Tibial nerve (tissue), 4 donors: ENCODE measurements at regions not wholly inside any gene's neighbourhood (a gene's known extent, or its start where the extent isn't known, plus 50 kb on each side); places are given as distances from the start of the nearest gene placed in this dataset.

ENCODE experiments used
- DNase-seq, 2 donors: peaks; one replicate each; pipeline ENCODE4 v3.0.0-alpha.2; 2019; ENCODE audit warnings: low spot score in 2 of 2
- H3K27ac ChIP-seq, 4 donors: fragments of 200-600 bp; sonication (generic) in 3 of 4; one replicate each; pipeline ENCODE4 v1.5.1; 2017 to 2019; ENCODE audit warnings: mild to moderate bottlenecking in 1 of 4
- H3K27me3 ChIP-seq, 2 donors: fragments of 200-600 bp; sonication (generic) in 1 of 2; one replicate each; pipeline versions ENCODE4 v1.5.1 to v1.6.0; 2017 to 2019
- H3K36me3 ChIP-seq, 3 donors: fragments of 200-600 bp; sonication (generic); one replicate each; pipeline ENCODE4 v1.5.1; 2018 to 2019
- H3K4me1 ChIP-seq, 4 donors: fragments of 200-600 bp; sonication (generic) in 3 of 4; one replicate each; pipeline ENCODE4 v1.5.1; 2017 to 2019
- H3K4me3 ChIP-seq, 4 donors: fragments of 200-600 bp; sonication (generic) in 3 of 4; one replicate each; pipeline ENCODE4 v1.5.1; 2017 to 2019; ENCODE audit warnings: mild to moderate bottlenecking in 1 of 4, moderate library complexity in 1 of 4
- H3K9me3 ChIP-seq, 4 donors: fragments of 200-600 bp; sonication (generic) in 3 of 4; one replicate each; pipeline ENCODE4 v1.5.1; 2017 to 2019
- CTCF ChIP-seq, 5 experiments: fragments of 200-600 bp in 3 of 5; fragments of 450-650 bp in 2 of 5; sonication (generic) in 3 of 5; IDR thresholded peaks; one replicate each; pipeline ENCODE4 v1.5.1; 2016 to 2019; ENCODE audit warnings: antibody characterized with exemption in 5 of 5, mild to moderate bottlenecking in 3 of 5, moderate library complexity in 2 of 5
- EP300 ChIP-seq, 2 donors: sonication (generic); formaldehyde crosslinking; IDR thresholded peaks; one replicate each; pipeline ENCODE4 v1.6.1; 2017; ENCODE audit warnings: antibody characterized with exemption in 2 of 2, mild to moderate bottlenecking in 1 of 2
- POLR2A ChIP-seq, 2 donors: fragments of 450-650 bp; IDR thresholded peaks; one replicate each; pipeline ENCODE4 v1.6.1; 2017; ENCODE audit warnings: antibody characterized with exemption in 2 of 2, mild to moderate bottlenecking in 2 of 2, moderate library complexity in 2 of 2
- WGBS, 2 donors: methylation state at CpG; one replicate each; pipeline ENCODE4 v1.1.5; 2018; 5-methylcytosine and 5-hydroxymethylcytosine counted together

GRCh38 chr6:40894962-40895799, 143.8 kb downstream of the UNC5CL start:
- H3K27me3 ChIP-seq = no peaks in the 10 kb centered on the region
- H3K9me3 ChIP-seq = no peaks in the 10 kb centered on the region
- TF ChIP-seq POLR2A (IDR thresholded peaks at IDR 0.05) = no peak
- TF ChIP-seq CTCF (IDR thresholded peaks at IDR 0.05) = peak in 3 of 5 experiments; percentile 10 to 38 (median 13)
- TF ChIP-seq EP300 (IDR thresholded peaks at IDR 0.05) = no peak
- no peak overlapping the region for H3K27ac ChIP-seq
- DNase-seq = peak in 1 of 2 donors; percentile 12
- WGBS, 2 donors = 39 to 40% methylated on average over 13 to 14 of the region's 14 CpGs
- no peaks in the 10 kb centered on the region for H3K36me3 ChIP-seq
- H3K4me1 ChIP-seq = peaks cover 0 to 15% (median 0%) of the 10 kb centered on the region in 4 donors
- no peak overlapping the region for H3K4me3 ChIP-seq

GRCh38 chr6:40893021-40893420, 146.0 kb downstream of the UNC5CL start:
- Histone ChIP-seq H3K36me3 (no peaks in the 10 kb centered on the region), H3K27me3 (no peaks in the 10 kb centered on the region), H3K9me3 (no peaks in the 10 kb centered on the region), H3K27ac (no peak overlapping the region), H3K4me3 (no peak overlapping the region), H3K4me1 (peaks cover 0 to 15% (median 0%) of the 10 kb centered on the region in 4 donors)
- no peak for DNase-seq
- WGBS, 2 donors = 87% methylated on average over 7 of the region's 7 CpGs
- TF ChIP-seq POLR2A (IDR thresholded peaks at IDR 0.05) (no peak), CTCF (IDR thresholded peaks at IDR 0.05) (no peak), EP300 (IDR thresholded peaks at IDR 0.05) (no peak)

GRCh38 chr6:40892223-40892622, 146.8 kb downstream of the UNC5CL start:
- H3K4me3 ChIP-seq = no peak overlapping the region
- H3K36me3 ChIP-seq = no peaks in the 10 kb centered on the region
- WGBS, 2 donors = 90 to 95% methylated on average over 8 of the region's 8 CpGs
- DNase-seq = no peak
- H3K27me3 ChIP-seq = no peaks in the 10 kb centered on the region
- H3K9me3 ChIP-seq = no peaks in the 10 kb centered on the region
- no peak overlapping the region for H3K27ac ChIP-seq
- H3K4me1 ChIP-seq = peaks cover 0 to 15% (median 0%) of the 10 kb centered on the region in 4 donors
- no peak for TF ChIP-seq POLR2A (IDR thresholded peaks at IDR 0.05)
- no peak for TF ChIP-seq EP300 (IDR thresholded peaks at IDR 0.05)

GRCh38 chr6:40891686-40892085, 147.3 kb downstream of the UNC5CL start:
- TF ChIP-seq CTCF (IDR thresholded peaks at IDR 0.05) = no peak
- TF ChIP-seq EP300 (IDR thresholded peaks at IDR 0.05) = no peak
- no peak for TF ChIP-seq POLR2A (IDR thresholded peaks at IDR 0.05)
- DNase-seq = no peak

GRCh38 chr6:40891131-40891530, 147.9 kb downstream of the UNC5CL start:
- WGBS, 2 donors = 83 to 86% methylated on average over 2 of the region's 2 CpGs
- no peak for TF ChIP-seq CTCF (IDR thresholded peaks at IDR 0.05)
- no peak for TF ChIP-seq EP300 (IDR thresholded peaks at IDR 0.05)
- no peak for TF ChIP-seq POLR2A (IDR thresholded peaks at IDR 0.05)
- Histone ChIP-seq H3K9me3 (no peaks in the 10 kb centered on the region), H3K4me3 (no peak overlapping the region), H3K36me3 (no peaks in the 10 kb centered on the region), H3K4me1 (peaks cover 0 to 7% (median 0%) of the 10 kb centered on the region in 4 donors), H3K27ac (no peak overlapping the region), H3K27me3 (no peaks in the 10 kb centered on the region)
- DNase-seq = no peak

More at GRCh38 chr6:40891686-40892085, 147.3 kb downstream of the UNC5CL start:
- Histone ChIP-seq H3K4me3 (no peak overlapping the region), H3K9me3 (no peaks in the 10 kb centered on the region), H3K36me3 (no peaks in the 10 kb centered on the region), H3K4me1 (peaks cover 0 to 11% (median 0%) of the 10 kb centered on the region in 4 donors), H3K27me3 (no peaks in the 10 kb centered on the region), H3K27ac (no peak overlapping the region)
- 78 to 81% methylated on average over 8 of the region's 8 CpGs for WGBS, 2 donors
